Suppressor macrophage (primary cell): ENCODE measurements at regions not wholly inside any gene's neighbourhood (a gene's known extent, or its start where the extent isn't known, plus 50 kb on each side); places are given as distances from the start of the nearest gene placed in this dataset.

Experiments used
- DNase-seq, 4 experiments: peaks; one replicate each; pipeline ENCODE4 v3.0.0-alpha.2; 2020 to 2022

DNA sequence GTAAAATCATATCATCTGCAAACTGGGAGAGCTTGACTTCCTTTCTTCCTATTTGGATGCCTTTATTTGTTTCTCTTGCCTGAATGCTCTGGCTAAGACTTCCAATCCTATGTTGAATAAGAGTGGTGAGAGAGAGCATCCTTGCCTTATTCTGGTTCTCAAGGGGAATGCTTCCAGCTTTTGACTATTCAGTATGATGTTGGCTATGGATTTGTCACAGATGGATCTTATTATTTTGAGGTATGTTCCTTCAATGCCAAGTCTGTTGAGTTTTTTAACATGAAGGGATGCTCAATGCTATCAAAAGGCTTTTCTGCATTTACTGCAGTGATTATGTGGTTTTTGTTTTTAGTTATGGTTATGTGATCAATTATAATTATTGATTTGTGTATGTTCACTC lies 2144.6 kb upstream of the TENM3 start:
- no peak for DNase-seq

DNA sequence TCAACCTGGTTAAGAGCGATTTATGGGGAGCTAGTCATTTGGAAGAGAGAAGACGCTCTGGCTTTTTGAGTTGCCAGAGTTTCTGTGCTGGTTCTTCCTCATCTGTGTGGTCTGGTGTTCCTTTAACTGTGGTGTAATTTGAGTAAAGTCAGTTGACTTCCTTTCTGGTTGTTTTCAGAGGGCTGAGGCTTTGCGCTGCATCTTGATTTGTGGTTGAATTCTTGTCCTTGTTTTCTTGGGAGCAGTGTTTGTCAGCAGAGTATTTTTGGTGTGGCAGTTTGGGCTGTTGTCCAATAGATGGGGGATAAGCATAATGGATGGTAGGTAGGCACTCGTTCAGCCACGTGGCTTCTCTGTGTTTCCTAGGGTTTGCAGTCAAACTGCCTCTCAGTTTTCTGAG lies 2143.2 kb upstream of the TENM3 start:
- DNase-seq, result peak; percentile 48 to 64 (median 56)

DNA sequence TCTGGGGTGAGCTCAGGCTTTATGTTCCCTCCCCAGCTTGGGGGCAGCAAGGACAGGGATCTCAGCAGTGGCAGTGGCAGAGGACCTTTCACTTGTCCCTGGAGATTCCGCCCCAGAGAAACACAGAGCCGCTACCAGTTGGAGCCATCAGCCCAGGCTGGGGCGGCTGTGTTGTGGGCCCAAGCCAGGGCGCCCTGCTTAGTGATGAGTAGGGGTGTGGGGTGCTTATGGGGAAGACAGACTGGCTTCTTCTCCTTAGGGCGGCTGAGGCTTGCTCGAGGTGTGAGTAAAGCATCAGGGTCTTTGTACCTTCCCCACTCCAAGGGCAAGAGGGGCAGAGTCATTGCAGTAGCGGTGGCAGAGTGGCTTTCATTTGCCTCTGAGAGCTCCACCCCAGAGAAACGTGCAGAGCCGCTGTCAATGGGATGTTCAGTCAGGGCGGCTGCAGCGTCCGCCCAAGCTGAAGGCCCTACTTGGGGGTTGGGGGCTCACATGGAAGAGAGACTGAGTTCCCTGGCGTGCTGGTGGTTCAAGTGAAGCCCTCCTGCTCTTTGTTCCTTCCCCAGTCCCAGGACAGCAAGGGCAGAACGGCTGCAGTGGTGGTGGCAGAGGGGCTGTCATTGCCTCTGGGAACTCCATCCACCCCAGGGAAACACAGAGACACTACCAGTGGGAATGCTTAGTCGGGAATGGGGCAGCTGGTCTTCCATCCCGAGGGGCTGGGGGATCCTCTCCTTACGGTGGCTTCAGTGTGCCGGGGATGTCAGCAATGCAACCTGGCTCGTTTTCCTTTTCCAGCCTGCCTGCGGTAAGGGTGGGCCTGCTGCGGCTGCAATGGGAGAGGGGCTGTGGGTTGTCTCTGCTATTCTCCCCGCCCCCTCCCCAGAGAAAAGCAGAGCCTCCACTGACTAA lies 2142.5 kb upstream of the TENM3 start:
- DNase-seq, result no peak

DNA sequence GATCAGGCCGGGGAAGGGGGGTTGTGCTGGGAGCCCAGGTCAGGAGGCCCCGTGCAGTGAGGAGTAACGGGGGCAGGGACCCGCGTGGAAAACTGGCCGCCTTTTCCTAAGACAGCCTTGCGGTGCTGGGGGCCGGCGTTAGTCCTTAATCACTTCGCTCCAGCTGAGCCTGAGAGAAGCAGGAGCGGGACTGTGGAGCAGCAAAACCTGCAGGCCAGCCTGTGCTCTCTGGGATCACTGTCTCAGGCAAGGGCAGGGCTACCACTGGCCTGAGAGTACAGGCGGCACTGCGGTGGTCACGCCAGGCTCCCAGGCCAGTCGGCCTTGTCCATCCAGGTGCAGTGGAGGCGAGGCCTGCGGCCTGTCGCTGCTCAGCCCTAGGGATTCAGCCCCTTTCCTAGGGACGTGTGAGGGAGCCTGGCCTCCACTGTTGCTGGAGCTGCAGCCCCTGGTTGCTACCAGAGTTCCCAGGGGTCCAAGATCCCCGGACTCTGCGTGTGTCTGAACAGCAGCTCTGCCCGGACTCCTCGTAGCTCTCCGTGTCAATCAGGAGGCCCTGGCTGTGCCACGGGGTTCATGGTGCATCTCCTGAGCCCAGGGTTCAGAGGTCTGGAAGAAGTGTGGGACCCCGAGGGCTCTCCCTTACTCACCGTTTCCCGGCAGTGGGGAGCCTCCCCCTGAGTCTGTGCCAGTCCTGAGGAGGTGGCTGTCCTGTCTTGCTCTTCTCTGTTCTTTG lies 2141.7 kb upstream of the TENM3 start:
- no peak for DNase-seq

DNA sequence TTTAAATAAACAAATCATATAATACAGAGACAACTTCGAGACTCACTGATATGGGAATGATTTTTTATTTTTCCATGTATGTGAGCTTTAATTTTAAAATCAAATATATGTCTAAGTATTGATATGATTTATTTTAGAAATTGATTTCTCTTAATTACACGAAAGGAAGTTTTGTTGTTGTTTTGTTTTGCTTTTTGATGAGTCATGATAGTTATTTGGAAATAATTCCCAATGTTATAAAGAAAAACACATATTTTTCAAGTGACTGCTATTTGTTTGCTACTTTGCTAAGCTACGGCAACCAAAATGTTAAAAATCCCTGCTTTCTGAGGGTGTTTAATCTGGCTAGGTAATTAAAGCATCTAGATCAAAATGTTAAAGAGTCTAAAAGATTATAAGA lies 2139.4 kb upstream of the TENM3 start:
- DNase-seq, result no peak

DNA sequence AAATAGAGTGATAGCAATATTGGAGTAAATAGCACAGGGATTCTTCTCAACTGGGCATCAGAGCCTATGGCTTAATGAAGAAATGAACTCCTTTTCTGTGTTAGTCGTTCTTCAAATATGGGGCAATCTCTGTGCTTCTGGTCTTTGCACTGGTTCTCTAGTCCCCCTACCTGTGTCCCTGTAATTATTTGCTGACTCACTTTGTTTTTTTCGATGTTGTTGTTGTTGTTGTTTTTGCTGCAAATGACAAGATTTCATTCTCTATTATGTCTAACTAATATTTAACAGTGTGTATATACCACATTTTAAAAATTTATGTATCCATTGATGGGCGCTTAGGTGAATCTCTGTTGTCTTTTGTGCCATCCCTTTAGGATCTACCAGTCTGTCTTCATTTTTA lies 2137.8 kb upstream of the TENM3 start:
- DNase-seq, result no peak

DNA sequence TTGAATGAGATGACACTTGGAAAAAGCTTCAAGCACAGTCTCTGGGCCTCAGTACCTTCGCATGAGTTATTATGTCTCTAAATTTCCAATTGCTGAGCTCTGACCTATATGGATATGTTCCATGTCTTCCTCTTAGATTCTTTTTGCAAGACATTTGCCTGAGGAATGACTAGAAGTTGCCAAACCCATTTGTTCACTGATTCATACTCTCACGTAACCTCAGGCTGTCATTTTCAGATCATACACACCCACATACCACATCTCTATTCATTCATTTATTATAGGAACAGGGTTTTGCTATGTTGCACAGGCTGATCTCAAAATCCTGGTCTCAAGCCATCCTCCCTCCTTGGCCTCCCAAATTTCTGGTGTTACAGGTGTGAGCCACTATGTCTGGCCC lies 2137.1 kb upstream of the TENM3 start:
- no peak for DNase-seq

DNA sequence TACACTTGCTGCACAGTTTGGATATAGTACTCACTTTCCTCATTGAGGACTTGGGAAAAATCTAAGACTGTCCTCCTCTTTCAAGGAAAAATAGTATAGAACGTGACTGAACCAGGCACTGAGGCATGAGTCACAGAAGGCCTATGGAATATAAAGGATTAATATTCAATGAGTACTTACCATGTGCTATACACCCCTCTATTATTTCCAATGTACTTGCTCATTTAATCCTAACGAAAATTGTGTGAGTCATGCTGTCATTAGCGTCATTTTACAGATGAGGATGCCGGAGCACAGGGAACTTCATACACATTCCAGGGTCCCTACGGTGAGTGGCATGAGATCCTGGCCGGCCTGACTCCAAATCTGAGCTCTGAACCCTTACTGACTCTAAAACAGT lies 2136.2 kb upstream of the TENM3 start:
- DNase-seq, result no peak

DNA sequence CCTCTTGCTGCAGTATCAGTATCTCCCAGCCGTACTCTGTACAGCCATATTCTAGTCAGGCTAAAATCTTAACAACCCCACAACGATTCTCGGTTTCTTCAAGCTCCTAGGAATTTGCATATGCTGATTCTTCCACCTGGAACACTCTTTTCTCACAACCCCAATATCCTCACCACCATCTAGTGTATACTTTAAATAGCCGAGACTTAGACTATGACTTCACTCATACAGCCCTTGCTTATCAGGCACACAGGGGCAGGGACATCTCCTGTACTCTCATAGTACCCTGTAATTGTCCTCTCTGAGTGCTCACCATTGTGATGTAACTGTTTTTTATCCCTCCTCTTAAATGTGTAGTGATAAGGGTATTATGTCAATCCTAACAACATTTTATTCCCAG lies 2126.4 kb upstream of the TENM3 start:
- no peak for DNase-seq

DNA sequence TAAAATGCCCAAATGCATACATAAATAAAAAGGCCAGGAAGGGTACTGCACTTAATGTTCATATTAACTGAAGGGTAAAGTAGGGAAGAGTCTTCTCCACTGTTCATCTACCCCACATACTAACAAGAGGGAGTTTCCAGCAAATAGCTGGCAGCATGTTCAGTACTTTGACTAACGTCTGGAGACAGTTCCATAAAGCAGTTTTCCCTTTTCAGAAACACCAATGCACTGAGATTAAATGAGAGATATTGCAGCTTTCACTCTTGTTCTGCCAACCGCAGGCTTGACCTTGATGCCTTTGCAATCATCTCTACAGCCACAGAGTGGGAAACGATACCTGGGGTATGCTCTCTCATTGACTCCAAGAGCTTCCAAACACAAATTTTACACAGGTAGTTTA lies 2123.1 kb upstream of the TENM3 start:
- no peak for DNase-seq

DNA sequence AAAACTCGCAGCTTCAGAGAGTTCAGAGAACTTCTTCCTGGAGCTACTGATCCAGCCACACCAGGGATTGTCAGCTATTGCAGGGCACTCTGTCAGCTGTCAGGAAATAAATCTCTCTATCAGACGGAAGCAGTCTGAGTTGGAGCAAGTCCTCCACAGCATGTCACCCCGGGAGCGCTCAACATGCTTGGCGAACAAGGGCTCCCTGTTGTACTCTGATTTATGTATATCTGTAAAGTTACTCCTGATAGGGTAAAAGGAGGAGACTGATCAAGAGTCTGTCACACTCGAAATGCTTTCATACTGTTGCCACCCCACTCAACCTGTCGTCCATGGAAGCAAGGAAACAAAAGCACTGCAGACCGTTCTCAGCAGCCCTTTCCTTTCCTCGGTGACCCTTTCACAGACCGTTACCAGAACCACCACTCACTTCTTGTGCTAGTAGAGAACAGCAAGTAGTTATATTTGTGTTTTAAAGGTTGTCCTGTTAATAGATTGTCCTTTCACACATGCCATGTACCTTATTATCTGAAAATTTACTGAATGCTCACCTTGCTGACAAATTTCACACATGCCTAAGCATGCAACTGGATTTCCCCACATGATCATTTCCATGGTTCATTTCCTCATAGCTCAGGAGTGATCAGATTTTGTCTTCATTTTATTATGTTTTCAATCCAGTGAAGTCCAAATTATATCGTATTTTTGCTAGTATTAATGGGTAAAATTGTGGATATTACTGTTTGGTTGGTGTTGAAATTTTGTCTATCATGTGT lies 2108.9 kb upstream of the TENM3 start:
- peak; percentile 10 to 28 (median 21) for DNase-seq

DNA sequence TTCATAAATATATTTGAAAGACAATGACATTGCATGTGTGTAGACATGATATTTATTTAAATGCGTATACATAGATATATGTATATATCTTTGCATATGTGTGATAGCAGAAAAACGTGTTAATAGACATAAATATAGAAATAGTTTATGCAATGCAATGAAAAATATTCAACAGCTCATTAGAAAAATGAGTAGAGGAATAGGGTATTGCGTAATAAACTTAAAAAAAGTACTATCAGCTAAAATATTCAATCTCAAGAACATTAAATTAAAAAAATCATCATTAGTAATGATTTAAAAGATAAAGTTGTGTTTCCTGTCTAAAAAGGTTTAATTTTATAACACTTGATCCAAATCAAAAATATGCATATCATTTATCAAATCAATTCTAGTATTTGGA lies 2101.5 kb upstream of the TENM3 start:
- DNase-seq, result no peak

DNA sequence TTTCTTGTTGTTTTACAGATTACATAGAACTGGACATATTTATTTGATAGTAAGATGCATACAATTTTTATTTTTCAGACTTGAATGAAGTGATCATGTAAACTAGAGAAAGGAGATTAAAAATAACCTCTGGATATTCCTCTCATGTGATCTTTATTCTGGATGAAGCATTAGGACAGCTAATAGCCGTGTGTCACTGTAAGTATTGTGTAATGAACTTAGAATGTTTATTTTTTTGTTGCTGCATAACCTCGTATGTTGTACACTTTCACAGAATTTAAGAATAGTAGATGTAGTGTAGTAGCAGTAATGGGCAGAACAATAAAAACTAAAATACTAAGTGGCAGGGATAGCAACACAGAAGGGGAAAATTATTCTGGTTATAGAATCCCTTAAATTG lies 2094.5 kb upstream of the TENM3 start:
- no peak for DNase-seq

DNA sequence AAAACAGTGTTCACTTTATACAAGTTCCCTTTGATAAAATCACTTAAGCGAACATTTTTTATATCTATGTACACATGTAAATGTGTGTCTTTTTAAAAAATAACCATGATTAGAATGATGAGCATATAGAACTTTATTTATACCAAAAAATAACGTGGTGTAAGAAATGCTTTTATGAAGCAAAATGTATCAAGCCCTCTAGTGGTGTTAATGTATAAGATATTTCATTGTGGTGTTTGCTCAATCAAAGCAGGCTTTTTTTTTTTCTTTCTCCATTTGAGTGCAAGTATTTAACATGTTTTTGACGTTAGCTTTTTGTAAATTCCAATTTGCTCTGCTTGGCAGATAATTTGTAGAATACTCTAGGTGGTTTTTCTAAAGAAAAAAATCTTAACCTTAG lies 2092.4 kb upstream of the TENM3 start:
- DNase-seq, result peak in 2 of 4 experiments; percentile 3 to 15

DNA sequence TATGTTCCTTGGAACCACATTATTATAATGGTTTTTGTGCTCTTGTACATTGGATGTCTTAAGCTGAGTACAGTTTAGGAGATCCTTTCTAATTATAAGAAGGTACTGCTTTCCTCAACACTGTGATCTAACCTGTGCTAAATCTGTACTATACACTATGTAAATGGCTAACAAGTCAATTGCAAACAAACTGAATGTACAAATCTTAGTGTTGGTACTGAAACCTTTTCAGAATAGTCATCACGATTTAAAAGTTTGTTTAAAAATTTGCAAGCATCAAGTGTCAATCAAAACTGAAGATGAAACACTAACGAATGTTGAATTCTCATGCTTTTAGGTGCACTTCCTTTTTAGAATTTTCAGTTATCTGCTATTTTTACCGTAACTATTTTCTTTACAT lies 2090.4 kb upstream of the TENM3 start:
- DNase-seq, result no peak

DNA sequence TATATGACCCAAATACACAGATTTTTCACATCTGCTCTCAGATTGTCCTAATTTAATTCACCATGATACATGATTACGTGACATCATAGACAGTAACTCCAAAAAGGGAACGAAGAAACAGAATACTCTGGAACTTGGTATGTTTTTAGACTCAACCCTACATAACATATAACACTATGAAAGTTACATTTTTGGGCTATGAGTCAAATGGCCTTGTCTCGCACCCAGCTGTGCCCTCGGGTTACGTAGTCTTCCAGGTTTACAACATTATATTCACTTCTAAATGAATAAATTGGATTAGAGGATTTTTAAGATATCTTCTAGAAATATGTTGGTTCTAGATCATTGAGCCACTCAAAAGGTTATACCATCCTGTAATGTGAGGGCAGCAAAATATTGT lies 2089.6 kb upstream of the TENM3 start:
- no peak for DNase-seq

DNA sequence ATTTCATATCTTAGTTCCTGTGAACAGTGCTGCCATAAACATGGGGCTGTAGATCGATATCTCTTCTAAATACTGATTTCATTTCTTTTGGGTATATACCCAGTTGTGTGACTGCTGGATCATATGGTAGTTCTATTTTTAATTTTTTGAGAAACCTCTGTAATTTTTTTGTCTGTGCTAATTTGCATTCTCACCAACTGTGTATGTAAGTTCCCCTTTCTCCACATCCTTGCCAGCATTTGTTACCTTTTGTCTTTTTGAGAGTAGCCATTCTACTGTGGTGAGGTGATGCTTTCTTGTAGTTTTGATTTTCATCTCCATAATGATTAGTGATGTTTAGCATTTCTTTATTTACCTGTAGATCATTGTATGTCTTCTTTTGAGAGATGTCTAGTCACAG lies 2086.5 kb upstream of the TENM3 start:
- no peak for DNase-seq

DNA sequence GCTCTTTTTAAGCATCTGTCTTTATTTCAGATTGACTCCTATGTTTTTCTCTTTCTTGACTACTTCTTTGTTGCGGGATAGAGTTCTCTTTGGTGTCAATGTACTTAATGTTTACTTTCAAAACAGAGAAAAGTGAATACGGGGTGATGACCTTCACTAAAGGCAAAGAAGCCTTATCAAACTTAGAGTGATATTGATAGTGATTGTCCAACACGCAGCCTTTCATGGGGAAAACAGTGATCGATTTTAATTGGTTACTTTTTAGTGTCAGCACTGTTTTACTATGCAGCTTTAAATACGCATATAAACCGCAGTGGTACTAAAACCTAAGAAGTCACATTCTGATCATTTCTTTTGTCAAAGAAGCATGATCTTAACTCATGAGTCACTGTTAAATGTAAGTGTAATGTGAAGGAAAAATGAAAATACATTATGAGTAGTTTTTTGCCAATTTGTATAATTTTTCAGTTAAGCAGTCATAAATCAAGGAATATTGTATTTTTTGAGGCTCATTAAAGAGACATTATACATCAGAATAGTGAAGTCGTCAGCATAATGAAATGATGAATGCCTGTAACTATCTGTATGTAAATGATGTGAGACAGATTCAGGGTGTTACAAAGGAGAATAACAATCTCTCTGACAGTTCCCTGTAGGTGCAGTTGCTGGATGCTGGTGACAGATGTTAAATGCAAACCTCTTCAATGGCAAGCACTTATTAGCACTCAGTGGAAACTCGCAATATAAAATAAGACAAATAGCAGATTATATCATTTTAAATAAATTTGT lies 2082.8 kb upstream of the TENM3 start:
- DNase-seq, result no peak

DNA sequence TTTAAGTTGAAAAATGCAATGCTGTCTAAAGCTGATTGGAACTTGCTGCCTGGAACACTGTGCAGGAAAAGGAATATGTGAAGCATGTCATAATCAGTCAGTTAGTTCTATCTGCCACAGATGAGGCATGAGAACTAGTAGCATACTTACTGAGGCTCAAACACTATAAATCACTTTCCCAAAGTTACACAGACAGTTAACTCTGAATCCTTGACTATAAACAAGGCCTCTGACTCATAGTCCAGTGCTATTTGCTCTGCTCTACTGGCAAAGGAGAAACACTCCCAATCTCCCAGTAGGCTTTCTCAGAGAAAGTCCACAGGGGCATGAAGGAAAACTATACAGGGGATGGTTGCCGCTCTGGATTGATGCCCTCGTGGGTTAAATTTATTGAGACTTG lies 2078.4 kb upstream of the TENM3 start:
- no peak for DNase-seq

DNA sequence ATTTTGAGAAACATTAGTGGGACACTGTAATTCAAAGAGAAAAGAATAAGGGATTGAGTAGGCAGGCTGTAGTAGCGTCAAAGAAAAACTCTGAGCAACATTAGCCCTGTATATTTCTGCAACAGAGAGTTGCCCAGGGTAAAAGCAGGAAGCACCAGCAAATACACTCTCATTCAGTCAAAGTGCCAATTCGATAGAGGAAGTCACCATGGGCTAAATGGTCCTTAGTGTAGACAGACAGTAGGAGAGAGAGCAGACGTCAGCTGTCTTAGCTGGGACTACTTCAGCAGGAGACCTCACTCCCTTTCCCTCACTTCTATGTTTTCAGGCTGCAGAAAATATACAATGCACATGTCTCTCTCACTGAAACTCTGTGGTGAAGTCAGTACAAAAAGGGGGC lies 2073.8 kb upstream of the TENM3 start:
- peak in 3 of 4 experiments; percentile 1 to 5 (median 2) for DNase-seq

DNA sequence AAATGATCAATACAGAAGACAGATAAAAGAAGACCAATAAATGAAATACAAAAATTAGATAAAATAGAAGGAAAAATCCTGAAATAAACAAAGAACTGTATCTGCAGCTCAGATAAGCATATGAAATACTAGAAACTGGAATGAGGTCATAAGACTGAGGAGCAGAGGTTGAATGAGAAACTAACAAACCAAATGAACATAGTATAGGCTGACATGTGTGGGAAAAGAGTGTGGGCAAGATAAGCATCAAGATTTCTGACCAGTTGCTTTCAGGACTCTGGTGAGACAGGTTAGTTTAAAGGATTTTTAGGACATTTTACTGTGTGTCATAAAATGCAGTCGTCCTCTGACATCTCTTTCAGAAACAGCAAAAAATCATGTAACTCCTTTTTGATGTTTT lies 2073.2 kb upstream of the TENM3 start:
- DNase-seq, result no peak

DNA sequence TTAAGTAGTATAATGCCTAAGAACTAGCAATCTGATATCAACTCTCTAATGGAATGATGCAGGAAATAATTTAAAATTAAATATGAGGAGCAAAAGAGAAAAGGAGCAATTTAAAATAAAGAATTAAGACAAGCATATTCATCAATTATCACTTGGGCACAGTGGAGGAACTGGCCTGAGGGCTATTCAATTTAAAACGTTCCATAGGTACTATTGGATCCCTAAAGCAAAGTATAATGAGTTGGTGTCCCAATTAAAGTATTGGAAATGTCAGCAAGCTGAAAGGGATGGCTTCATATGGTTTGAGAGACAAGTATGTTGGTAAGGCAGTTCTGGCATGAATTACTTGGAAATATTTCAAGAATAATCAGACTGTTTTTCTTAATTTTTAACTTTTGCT lies 2064.1 kb upstream of the TENM3 start:
- no peak for DNase-seq

DNA sequence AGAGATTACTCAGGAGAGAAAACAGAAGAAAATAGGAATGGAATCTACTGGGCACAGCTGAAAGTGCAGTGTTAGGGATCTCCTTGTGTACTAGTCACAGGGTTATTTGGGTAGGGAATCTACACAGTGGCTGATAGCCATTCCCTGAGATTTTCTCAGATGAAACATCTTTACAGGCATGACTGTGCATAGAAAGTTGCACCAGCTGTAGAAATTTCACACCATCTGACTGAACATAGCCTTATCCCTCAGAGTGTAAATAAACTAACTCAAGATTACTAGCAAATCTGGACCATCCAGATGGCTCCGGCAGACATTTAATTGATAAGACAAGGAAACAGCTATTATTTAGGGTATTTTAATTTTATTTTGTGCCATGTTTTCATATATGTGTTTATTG lies 2053.5 kb upstream of the TENM3 start:
- DNase-seq, result no peak
